ENCODE measurements at regions not wholly inside any gene's neighbourhood (a gene's known extent, or its start where the extent isn't known, plus 50 kb on each side); places are given as distances from the start of the nearest gene placed in this dataset.

GRCh38 chr2:226631187-226631586 is 168.4 kb downstream of the IRS1 start:
- Histone ChIP-seq H2AFZ (ENCODE audit: low read length) (no peak overlapping the region), H3K27me3 (ENCODE audit: control insufficient read depth, insufficient read depth, low read length) (no peaks in the 10 kb centered on the region), H3K27ac (ENCODE audit: insufficient read depth, low read length) (no peak overlapping the region), H4K20me1 (ENCODE audit: control insufficient read depth, extremely low read depth, insufficient read depth, low read length) (no peaks in the 10 kb centered on the region), H3K79me2 (ENCODE audit: control insufficient read depth, insufficient read depth, low read length) (no peaks in the 10 kb centered on the region), H3K36me3 (ENCODE audit: control insufficient read depth, insufficient read depth, low read length) (no peaks in the 10 kb centered on the region), H3K4me3 (replicated peaks in 1 of 4; ENCODE audit: control extremely low read depth in 1 of 4, insufficient read depth in 1 of 4, low read depth in 3 of 4, low read length in 4 of 4) (no peak overlapping the region), H3K9ac (ENCODE audit: insufficient read depth, low read length) (no peak overlapping the region), H3K4me1 (ENCODE audit: control insufficient read depth, extremely low read depth, insufficient read depth, low read length) (no peaks in the 10 kb centered on the region), H3K4me2 (ENCODE audit: extremely low read depth, insufficient read depth, low read length) (no peak overlapping the region), H3K9me3 (ENCODE audit: control insufficient read depth, insufficient read depth, low read depth, low read length) (no peaks in the 10 kb centered on the region)
- DNase-seq (ENCODE audit: low read depth in 2 of 2), result no peak
- TF ChIP-seq EZH2 (IDR thresholded peaks at IDR 0.05; ENCODE audit: low read length, missing control alignments) (no peak), CTCF (conservative IDR thresholded peaks at IDR 0.05 in 1 of 2, IDR thresholded peaks at IDR 0.05 in 1 of 2; ENCODE audit: low read depth in 1 of 2, low read length in 2 of 2) (no peak)

- Histone ChIP-seq H3K9me3 (ENCODE audit: control insufficient read depth, insufficient read depth, low read depth, low read length) (no peaks in the 10 kb centered on the region), H3K4me2 (ENCODE audit: extremely low read depth, insufficient read depth, low read length) (no peak overlapping the region), H3K36me3 (ENCODE audit: control insufficient read depth, insufficient read depth, low read length) (no peaks in the 10 kb centered on the region), H3K4me1 (ENCODE audit: control insufficient read depth, extremely low read depth, insufficient read depth, low read length) (no peaks in the 10 kb centered on the region), H3K27ac (ENCODE audit: insufficient read depth, low read length) (no peak overlapping the region), H3K9ac (ENCODE audit: insufficient read depth, low read length) (no peak overlapping the region), H3K79me2 (ENCODE audit: control insufficient read depth, insufficient read depth, low read length) (no peaks in the 10 kb centered on the region), H3K4me3 (replicated peaks in 1 of 4; ENCODE audit: control extremely low read depth in 1 of 4, insufficient read depth in 1 of 4, low read depth in 3 of 4, low read length in 4 of 4) (no peak overlapping the region), H4K20me1 (ENCODE audit: control insufficient read depth, extremely low read depth, insufficient read depth, low read length) (no peaks in the 10 kb centered on the region), H2AFZ (ENCODE audit: low read length) (no peak overlapping the region), H3K27me3 (ENCODE audit: control insufficient read depth, insufficient read depth, low read length) (no peaks in the 10 kb centered on the region)
- TF ChIP-seq EZH2 (IDR thresholded peaks at IDR 0.05; ENCODE audit: low read length, missing control alignments), result no peak
- no peak for TF ChIP-seq CTCF (conservative IDR thresholded peaks at IDR 0.05 in 1 of 2, IDR thresholded peaks at IDR 0.05 in 1 of 2; ENCODE audit: low read depth in 1 of 2, low read length in 2 of 2)
- no peak for DNase-seq (ENCODE audit: low read depth in 2 of 2)
These were observed 173.7 kb downstream of the IRS1 start for GRCh38 chr2:226625946-226626345.

GRCh38 chr2:226623587-226624368 is 175.8 kb downstream of the IRS1 start:
- Histone ChIP-seq H3K79me2 (ENCODE audit: control insufficient read depth, insufficient read depth, low read length) (no peaks in the 10 kb centered on the region), H3K4me3 (replicated peaks in 1 of 4; ENCODE audit: control extremely low read depth in 1 of 4, insufficient read depth in 1 of 4, low read depth in 3 of 4, low read length in 4 of 4) (no peak overlapping the region), H3K9ac (ENCODE audit: insufficient read depth, low read length) (no peak overlapping the region), H3K27me3 (ENCODE audit: control insufficient read depth, insufficient read depth, low read length) (no peaks in the 10 kb centered on the region), H4K20me1 (ENCODE audit: control insufficient read depth, extremely low read depth, insufficient read depth, low read length) (no peaks in the 10 kb centered on the region), H3K36me3 (ENCODE audit: control insufficient read depth, insufficient read depth, low read length) (no peaks in the 10 kb centered on the region), H3K4me1 (ENCODE audit: control insufficient read depth, extremely low read depth, insufficient read depth, low read length) (peaks cover 2% of the 10 kb centered on the region), H3K9me3 (ENCODE audit: control insufficient read depth, insufficient read depth, low read depth, low read length) (no peaks in the 10 kb centered on the region), H3K27ac (ENCODE audit: insufficient read depth, low read length) (no peak overlapping the region), H2AFZ (ENCODE audit: low read length) (no peak overlapping the region), H3K4me2 (ENCODE audit: extremely low read depth, insufficient read depth, low read length) (no peak overlapping the region)
- no peak for TF ChIP-seq EZH2 (IDR thresholded peaks at IDR 0.05; ENCODE audit: low read length, missing control alignments)
- DNase-seq (ENCODE audit: low read depth in 2 of 2), result peak in 1 of 2 donors; percentile 52
